Activated effector memory CD4-positive, alpha-beta T cell treated with Interleukin-2 at 50 U/mL for 16 hours (primary cell): ENCODE measurements at regions not wholly inside any gene's neighbourhood (a gene's known extent, or its start where the extent isn't known, plus 50 kb on each side); places are given as distances from the start of the nearest gene placed in this dataset.
"Not testable (repeated sequence)": the region's sequence is repeated elsewhere in the genome, so short reads cannot be mapped to it uniquely, and the experiment has no call there.

Experiments used
- DNase-seq: peaks from one replicate; pipeline ENCODE4 v3.0.0-alpha.2; 2020

DNA sequence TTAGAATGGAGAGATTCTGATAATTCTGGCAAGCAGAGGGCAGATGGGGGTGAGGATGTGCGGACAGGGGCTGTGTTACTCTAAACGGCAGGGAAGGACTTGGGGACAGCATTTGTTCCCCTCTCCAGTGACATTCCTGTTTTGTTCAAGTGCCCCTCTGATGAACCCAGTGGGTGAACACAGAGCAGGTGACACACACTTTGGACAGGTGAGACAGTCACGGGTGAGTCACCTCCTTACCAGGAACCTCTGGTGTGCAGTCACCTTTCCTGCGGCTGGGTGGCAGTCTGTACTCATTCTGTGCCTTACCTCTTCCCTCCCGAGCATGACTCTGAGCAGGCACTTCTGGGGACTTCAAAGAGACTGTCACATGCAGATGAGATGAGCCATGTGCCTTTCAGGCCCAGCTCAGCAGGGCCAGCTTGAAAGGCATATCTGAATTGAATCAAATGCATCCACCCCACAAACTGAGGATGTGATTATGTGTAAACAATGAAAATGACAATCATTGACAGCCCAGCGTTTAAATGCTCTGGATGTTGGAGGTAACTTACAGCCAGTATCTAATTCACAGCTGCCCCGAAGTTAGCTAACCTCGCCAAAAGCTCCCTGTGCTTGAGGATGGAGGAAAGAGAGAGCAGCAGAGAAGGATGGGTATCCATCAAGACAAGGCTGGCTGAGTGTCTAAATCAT lies 362.4 kb downstream of the BCL2L11 start:
- not testable (repeated sequence) for DNase-seq

DNA sequence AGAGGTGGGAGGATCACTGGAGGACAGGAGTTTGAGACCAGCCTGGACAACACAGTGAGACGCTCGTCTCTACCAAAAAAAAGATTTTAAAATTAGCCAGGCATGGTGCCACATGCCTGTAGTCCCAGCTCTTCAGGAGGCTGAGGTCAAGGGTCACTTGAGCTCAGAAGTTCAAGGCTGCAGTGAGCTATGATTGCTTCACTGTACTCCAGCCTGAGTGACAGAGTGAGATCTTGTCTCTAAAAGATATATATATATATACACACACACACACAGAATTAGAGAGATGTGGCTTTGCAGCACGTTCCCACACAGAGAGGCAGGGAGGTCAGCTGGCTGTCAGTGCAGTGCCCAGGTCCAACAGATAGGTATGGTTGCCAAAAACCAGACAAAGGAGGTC lies 363.4 kb downstream of the BCL2L11 start:
- not testable (repeated sequence) for DNase-seq

DNA sequence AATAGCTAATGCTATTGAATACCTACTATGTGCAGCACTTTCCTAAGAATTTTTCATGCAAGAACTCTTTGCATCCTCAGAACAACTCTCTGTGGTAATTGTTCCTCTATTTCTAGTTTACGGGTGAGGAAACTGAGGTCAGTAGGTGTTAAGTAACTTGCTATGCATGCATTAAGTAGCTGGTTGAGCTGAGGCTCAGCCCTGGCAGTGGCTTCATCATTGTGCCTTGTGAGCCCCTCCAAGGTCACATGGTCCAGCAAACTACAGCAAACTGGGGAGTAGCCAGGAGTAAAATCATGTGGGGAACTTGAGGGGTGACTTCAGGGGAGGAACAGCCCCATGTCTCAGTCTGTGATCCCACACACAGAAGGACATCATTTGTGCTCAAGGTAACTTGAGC lies 365.2 kb downstream of the BCL2L11 start:
- not testable (repeated sequence) for DNase-seq

DNA sequence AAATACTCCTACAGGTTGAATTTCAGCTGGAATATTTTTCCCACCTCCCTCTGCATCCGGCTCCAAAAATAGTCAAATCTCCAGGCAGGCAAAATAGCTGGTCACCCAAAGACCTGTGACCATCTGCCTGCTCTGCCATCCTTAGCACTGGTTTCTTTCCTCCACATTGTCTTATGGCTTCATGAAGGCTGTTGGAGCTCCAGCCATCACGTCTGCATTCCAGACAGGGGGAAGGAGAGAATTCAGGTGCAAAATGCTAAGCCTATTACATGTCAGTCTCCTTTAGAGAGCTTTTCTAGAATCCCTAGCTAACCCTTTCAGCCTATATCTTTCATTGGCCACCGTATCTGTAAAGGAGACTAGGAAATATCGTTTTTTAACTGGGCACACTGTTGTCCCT lies 367.7 kb downstream of the BCL2L11 start:
- DNase-seq = not testable (repeated sequence)

DNA sequence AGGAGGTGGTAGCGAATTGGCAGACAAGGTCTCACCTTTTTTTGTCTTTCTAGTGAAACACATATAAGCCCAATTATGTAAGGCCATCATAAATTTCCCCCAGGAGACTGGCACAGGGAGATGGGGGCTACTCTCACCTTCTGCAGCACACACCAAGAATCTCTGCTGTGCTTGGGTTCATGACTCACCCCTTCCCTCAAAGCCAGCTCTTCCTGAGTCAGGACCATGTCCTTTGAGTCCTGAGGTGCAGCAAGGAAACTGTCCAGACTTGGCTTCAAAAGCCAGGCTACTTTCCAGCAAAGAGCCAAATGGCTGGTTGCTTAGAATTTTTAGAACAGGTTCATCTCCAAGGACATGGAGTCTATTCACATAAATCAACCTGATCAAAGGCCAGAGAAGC lies 368.7 kb downstream of the BCL2L11 start:
- not testable (repeated sequence) for DNase-seq

DNA sequence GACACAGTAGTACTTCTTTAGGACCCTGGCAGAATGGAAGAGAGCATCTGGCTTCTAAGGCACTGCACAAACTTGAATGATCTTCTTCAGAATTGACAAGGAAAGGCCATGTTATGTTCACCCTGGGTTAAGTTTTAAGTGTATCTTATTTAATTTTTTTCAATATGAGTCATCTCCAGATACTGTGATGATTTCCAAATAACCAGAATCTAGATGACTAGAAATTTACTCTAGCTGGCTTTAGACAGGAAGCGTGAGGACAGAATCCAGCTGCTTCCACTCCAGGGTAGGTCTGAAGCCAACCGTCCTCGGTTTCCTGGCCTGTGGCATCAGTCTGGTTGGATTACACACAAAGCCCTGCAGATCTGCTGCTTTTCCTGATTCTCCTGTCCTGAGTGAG lies 370.5 kb downstream of the BCL2L11 start:
- DNase-seq = not testable (repeated sequence)

DNA sequence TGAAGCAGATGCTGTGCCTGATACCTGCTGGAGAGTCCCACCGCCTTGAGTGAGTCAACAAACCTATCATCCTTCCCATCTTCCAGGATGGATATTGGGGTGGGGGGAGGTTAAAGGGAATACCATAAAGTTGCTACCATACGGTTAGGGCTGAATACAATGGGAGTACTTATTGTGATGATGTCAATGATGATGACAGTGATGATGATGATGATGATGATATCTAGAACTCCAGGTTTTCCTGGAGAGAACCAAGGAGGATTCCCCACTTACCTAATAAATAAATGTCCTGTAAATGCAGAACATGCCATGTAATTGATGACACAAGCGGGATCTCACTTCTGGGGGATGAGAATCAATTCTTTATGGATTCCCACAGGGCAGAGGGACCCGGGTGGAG lies 370.9 kb downstream of the BCL2L11 start:
- not testable (repeated sequence) for DNase-seq

DNA sequence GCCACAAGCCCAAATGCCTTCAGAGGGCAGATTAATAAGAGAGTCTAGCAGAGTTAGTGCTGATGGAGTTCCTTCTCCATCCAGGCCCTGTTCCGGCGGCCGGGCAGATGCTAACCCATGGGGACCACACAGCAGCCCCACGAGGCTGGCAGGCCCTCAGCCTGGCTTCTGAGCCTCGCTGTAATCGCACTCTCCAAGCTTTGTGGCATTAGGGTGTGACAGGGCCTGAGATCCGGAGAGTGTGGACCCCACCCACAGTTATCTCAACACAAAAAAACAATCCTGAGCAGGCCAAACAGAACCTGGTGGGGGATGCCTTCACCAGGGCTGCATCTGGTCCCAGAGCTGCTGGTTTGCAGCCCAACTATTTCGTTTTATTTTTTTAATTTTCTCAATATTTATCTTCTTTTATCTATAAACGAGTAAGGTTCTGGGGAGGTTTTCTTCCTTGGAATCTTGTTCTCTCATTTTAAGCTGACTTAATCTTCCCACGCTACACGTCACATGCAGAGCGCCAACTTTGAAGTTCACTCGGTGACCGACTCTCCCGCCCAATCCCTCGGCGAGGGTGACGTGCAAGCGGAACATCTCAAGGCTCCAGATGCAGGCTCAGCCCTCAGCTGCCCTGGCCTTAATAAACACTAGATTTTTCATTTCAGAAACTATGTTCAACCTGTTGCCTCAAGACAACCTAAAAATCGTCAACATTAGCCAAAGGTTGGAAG lies 372.4 kb downstream of the BCL2L11 start:
- not testable (repeated sequence) for DNase-seq

DNA sequence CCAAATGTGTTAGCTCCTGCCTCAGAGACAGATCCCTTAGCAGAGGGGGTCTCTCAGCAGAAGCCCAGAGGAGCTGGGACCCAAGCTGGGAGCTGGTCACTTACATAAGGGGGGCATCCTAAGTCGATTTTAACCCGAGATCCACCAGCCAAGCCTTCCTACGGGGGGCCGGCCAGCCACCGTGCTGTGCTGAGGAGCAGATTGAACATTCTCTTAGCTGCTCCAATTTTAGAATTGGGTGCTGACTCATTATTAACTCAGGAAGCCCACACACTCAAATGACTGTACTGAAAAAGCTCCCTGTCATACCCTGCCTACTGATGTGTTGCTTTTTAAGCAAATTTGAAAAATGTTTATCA lies 373.0 kb downstream of the BCL2L11 start:
- DNase-seq = not testable (repeated sequence)

DNA sequence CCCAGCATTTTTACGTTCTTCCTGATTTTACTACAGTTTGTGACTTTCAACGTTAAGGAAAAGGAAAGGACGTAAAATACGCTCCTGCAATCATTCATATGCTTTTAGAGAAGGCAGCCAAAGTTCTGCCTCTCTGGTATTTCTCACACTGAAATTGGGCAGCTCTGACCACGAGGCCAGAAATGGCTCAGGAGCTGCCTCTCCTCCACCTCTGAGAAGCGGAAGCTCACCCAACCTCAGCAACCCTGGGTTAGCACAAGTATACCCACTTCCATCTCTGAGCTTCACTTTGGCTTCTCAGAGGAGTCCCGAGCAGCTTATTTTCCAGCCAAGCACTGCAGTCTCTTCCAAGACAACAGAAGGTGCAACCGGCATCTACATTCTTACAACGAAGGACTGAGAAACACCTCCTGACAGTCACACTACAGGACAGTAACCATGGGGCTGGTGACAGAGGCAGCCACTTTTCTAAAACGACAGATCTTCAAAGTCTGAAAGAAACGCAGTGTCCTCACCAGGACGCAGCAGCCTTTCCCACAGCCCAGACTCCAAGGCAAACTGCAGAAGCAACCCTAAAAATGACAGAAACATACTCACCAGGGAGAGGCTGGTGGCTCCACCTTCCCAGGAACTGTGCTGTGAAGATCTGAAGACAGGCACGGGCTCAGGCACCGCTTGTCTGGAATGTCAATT lies 373.7 kb downstream of the BCL2L11 start:
- DNase-seq = not testable (repeated sequence)

DNA sequence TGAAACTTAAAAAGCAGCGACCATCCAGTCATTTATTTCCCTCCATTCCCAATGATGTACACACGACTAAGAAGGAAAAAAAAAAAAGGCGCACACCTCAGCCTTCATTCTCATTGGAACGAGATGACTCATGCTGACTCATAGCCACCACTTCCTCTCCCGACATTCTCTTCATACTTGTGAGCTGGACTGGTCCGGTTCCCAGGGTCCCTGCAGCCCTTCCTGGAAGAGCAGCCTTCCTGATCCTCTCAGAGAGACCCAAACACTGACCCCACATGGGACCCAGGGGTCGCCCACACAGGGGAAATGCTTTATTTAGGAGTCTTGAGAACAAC lies 374.2 kb downstream of the BCL2L11 start:
- DNase-seq = not testable (repeated sequence)

DNA sequence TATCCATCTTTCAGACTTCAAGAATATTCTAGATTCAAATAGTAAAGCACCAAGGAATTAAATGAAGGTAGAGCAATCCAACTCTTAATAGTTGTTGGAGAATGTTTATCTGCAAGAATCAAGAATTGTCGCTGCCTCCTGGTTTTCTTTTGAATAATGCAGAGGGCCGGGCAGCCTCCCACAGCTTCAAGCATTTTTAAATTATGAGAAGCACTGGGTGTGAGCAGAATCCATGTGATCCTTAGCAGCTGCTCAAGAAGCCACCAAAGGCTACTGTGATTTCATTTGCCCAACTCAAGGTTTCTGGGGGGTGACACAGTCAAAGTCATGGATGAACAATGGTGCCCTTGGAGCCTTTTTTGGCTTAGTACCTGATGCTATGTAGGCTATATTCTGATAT lies 374.9 kb downstream of the BCL2L11 start:
- DNase-seq = not testable (repeated sequence)

DNA sequence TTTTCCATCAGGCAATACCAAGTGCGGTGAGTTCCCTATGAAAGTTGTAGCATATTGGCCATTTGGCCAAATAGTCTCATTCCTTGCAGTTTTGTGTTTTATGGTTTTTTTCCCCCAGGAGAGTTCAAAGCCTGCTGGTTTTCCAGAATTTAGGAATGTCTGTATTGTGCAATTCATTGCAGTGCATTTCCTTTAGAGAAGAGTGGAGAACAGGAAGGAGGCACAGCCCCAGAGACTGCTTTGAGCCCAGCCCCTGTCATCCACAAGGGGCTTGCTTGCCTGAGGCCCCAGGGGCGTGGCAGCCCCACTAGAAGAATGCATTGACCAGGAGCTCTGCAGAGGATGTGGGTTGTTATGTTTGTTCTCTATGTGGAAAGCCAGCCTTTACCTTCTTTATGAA lies 375.5 kb downstream of the BCL2L11 start:
- DNase-seq = not testable (repeated sequence)

DNA sequence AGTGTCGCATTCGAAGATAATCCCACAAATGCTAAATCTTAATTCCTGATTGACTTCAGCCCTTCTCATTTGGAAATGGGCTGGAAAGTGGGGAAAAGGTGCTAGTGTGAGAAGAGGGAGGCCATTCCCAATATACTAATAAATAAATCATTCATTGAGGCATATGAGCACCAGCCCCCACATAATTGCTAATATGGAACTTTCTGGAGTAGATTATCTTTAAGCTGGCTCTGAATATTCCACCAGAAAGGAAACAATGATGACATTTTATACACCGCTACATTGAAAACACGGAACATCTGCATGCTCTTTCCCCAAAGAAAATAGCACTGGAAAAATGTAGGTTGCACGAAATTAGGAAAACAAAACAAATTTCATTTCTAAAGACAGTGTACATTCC lies 376.1 kb downstream of the BCL2L11 start:
- not testable (repeated sequence) for DNase-seq

DNA sequence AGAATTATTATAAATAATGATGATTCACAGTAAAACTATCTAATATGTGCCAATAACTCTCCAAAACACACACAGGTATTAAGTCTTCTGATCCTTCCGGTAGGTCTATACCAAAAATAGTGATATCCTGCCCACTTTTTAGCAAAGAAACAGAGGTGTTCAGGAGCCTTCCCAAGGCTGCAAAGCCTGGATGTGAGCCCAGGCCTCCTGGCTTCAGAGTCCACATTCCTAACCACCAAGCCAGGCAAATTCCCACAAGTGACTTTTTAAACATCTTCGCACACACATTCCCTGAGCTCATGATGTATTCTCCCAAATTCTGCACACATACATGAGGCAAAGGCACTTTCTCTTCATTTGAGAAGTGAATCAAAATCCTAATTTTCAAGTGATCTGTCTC lies 376.6 kb downstream of the BCL2L11 start:
- DNase-seq = not testable (repeated sequence)

DNA sequence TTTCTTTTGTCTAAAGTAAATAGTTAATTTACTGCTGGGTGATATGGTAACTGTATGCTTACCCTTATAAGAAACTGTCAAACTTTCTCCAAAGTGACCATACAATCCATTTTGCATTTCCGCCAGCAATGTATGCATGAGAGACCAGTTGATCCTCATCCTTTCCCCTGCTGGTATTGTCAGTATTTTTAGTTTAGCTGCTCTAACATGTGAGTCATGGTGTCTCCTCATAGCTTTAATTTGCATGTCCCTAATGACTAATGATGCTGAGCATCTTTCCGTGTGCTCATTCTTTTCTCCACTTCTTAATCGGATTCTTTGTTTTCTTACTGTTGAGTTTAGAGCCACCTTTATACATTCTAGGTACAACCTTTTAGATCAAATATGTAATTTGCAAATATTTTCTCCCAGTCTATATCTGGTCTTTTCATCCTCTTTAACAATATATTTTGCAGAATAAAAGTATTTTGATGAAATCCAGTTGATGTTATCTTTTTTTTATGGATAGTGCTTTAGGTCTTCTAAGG lies 379.9 kb downstream of the BCL2L11 start:
- DNase-seq = not testable (repeated sequence)

DNA sequence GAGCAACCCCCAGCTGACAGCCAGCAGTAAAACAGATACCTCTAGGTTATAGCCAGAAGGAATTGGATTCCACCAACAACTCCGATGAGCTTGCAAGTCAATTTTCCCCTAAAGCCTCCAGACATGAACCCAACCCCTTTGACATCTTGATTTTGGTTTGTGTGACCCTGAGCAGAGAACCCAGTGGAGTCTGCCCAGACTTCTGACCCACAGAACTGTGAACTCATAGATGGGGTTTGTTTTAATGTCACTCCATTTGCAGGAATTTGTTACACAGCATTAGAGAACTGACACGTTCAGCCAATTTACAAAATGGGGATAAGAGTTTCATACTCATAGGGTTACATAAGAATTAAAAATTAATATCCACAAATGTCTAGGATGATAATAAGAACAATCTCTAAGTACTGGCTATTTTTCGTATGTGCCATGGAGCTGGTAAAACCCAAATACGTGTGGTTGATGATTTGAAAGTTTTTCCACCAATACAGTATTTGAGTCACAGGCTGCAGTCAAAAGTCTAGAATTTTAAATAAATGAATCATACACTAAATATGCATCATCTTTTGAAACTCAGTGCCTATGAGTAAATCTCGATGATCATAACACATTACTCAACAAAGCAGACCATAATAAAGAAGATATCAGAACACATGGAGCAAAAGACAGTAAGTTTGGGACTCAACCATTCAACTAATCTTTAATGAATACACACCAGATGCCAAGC lies 380.0 kb downstream of the ANAPC1 start:
- not testable (repeated sequence) for DNase-seq

DNA sequence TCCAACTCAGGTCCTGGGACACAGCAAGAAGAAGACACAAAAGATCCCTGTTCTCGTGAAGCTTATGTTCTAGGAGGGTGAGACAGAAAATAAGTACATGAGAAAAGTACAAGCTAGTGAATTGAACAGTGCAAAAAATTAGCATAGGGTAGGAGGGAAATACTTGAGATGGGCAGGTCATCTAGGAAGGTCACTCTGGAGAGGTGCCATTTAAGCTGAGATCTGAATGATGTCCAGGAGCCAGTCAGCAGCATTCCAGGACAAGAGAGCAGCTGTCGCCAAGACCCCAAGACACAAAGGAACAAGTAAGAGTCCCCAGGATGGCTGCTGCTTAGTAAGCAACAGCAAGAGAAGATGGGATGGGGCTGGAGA lies 379.4 kb downstream of the ANAPC1 start:
- DNase-seq = not testable (repeated sequence)

DNA sequence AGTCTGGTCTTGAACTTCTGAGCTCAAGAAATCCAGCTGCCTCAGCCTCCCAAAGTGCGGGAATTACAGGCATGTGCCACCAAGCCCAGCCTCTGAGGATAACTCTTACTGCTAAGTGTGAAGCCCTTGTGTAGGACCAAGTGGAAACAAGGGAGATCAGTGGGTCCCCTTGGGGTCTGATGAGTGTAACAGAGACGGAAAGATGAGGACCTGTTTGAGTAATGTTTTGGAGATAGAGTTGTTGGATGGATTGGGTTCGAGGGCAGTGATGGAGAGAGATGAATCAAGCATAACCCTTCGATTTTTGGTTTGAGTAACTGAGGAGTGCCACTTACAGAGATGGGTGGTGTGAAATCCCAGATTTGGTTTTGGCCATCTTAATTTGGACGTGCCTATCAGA lies 378.7 kb downstream of the ANAPC1 start:
- DNase-seq = not testable (repeated sequence)

DNA sequence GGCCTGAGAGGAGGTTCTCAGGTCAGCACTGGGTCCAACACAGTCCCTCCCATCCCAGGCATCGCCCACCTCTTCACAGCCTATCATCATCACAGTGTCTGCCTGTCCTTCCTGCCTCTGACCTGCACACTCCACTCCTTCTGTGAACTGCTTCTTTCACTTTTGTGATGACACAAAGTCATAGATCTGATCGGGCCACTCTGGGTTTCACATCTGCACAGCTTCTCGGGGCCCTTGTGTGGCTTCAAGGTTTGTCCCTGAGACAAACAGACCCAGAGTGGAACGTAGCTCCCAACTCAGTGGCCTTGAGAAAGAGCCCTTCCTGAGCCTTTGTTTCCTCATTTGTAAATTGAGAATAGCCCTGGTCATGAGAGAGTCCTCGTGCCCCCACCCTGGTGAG lies 377.1 kb downstream of the ANAPC1 start:
- not testable (repeated sequence) for DNase-seq

DNA sequence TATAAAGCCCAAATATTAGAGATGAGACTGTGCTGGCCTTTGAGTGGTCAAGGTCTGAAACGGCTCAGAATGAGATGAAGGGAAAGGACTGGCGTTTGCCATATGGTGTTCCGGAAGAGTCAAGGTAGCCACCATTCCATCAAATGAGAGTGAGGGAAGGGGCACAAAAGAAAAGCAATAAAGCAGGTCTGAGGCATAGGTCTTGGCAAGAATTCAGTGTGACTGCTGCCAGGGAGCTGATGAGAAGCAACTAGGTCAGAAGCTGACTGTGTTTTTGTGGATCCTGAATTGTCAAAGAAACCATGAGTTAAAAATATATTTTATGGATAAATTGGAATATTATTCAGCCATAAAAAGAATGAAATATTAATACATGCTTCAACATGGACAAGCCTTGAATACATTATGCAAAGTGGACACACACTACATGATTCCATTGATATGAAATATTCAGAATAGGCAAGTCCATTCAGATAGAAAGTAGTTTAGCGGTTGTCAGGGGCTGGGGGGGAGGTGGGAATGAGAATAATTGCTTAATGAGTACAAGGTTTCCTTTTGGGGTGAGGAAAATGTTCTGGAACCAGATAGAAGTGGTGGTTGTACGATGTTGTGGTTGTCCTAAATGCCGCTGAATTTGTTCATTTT lies 374.6 kb downstream of the ANAPC1 start:
- not testable (repeated sequence) for DNase-seq

DNA sequence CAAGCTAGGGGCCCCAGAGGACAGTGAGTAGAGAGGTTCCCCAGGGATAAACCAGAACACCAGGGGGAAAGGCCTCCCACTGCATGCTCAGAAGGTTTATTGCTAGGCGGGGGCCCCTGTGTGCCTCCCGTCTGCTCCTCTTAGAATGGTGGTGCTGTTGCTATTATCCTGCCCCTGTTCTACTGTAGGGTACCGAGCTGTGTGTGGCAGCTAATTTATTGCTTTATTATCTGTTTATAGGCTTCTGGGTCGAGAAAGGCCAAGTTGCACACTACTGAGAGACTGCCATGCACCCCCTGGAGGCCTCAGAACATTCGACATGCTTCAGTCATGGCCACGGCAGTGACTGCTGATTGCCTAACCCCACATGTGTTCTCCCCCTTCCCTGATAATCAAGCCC lies 373.6 kb downstream of the ANAPC1 start:
- DNase-seq = not testable (repeated sequence)

DNA sequence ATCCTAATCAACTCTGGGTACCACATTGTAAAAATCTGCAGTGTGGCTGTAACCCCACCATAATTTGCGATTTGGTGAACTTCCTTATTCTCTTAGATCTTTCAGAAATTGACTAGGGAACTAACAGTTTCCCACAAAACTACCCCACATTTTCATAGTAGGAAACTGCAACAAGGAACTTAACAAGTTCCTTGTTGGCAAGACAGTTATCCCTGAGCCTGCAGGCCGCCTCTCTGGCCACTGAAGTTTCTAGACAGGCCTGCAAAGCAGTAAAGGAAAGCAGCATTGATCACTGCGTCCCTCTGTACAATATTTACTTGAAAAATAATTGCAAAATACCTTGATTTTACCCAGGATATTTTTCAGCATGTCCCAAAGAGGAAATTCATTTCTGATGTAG lies 372.9 kb downstream of the ANAPC1 start:
- not testable (repeated sequence) for DNase-seq
